Motor neuron (in vitro differentiated cells): ENCODE measurements at regions not wholly inside any gene's neighbourhood (a gene's known extent, or its start where the extent isn't known, plus 50 kb on each side); places are given as distances from the start of the nearest gene placed in this dataset.

ENCODE experiments used
- ATAC-seq, 8 experiments: fragments of 200-7000 bp; cut with Tn5 transposase; replicated peaks in 6 of 8; 2 replicates each; pipeline ENCODE4 v1.8.0; 2021; ENCODE audit warnings: mild to moderate bottlenecking in 8 of 8, moderate library complexity in 8 of 8
- H3K27ac ChIP-seq, 2 donors: fragments of 250-450 bp; sonication (Bioruptor Pico); 2 replicates each; pipeline ENCODE4 v1.9.0; 2021; ENCODE audit warnings: antibody characterized with exemption in 2 of 2, mild to moderate bottlenecking in 2 of 2, moderate library complexity in 1 of 2
- H3K4me1 ChIP-seq, 2 donors: fragments of 250-450 bp; sonication (Bioruptor Pico); replicated peaks in 1 of 2; 2 replicates each; pipeline ENCODE4 v1.6.1; 2021; ENCODE audit warnings: antibody characterized with exemption in 2 of 2, mild to moderate bottlenecking in 2 of 2, moderate library complexity in 1 of 2
- H3K4me3 ChIP-seq, 5 donors: fragments of 250-450 bp; sonication (Bioruptor Pico); 2 replicates each; pipeline ENCODE4 v1.9.0; 2021; ENCODE audit warnings: antibody characterized with exemption in 5 of 5, mild to moderate bottlenecking in 5 of 5, moderate library complexity in 4 of 5
- WGBS, 10 experiments: fragments of 450-650 bp; shearing (Covaris generic); methylation state at CpG; one replicate each; pipeline ENCODE4 v1.0.0; 2022; 5-methylcytosine and 5-hydroxymethylcytosine counted together
- in situ Hi-C, 9 experiments: fragments of 400-800 bp; cut with MboI; loops; one replicate each; pipeline ENCODE4 v1.15.0; 2021; ENCODE audit warnings: low sequenced_read_pairs in 9 of 9, low pct_unique_long_range_greater_than_20kb in 2 of 9; ENCODE audit not compliant: unreplicated experiment in 9 of 9

- no peak overlapping the region for H3K4me3 ChIP-seq
- peaks cover 0 to 8% of the 10 kb centered on the region in 2 donors for H3K4me1 ChIP-seq
- peak overlapping the region in 1 of 2 donors; percentile 44 for H3K27ac ChIP-seq
- peak; percentile 93 to 99 (median 97) for ATAC-seq
- 0 to 39% (median 2%) methylated on average over 1 to 7 of the region's 8 CpGs; no CpG with 5 or more reads in 2 of the 10 experiments for WGBS, 10 experiments
- in situ Hi-C loops = loop anchor here in 5 of 9 experiments (10.0 to 25.0 kb wide), 3 partner anchors 292 to 894 kb away; no protein-coding TSS in a partner anchor
Observed at GRCh38 chr1:29793101-29793546, 556.8 kb downstream of the PTPRU start.

- Histone ChIP-seq H3K27ac (no peak overlapping the region), H3K4me3 (no peak overlapping the region), H3K4me1 (peaks cover 0 to 8% of the 10 kb centered on the region in 2 donors)
- 50 to 83% (median 79%) methylated on average over 1 to 6 of the region's 6 CpGs; no CpG with 5 or more reads in 4 of the 10 experiments for WGBS, 10 experiments
- in situ Hi-C loops = loop anchor here in 5 of 9 experiments (10.0 to 25.0 kb wide), 3 partner anchors 295 to 897 kb away; no protein-coding TSS in a partner anchor
- no peak for ATAC-seq
Observed at GRCh38 chr1:29789910-29790247, 553.6 kb downstream of the PTPRU start.

GRCh38 chr1:29789221-29789909 lies 553.0 kb downstream of the PTPRU start:
- Histone ChIP-seq H3K4me3 (no peak overlapping the region), H3K27ac (no peak overlapping the region), H3K4me1 (peaks cover 0 to 8% of the 10 kb centered on the region in 2 donors)
- peak in 1 of 8 experiments; percentile 28 for ATAC-seq
- in situ Hi-C loops = loop anchor here in 4 of 9 experiments (25.0 kb wide), 2 partner anchors 298 to 898 kb away; no protein-coding TSS in a partner anchor
- WGBS, 10 experiments = 0 to 74% (median 60%) methylated on average over 1 to 10 of the region's 10 CpGs; no CpG with 5 or more reads in 2 of the 10 experiments

- 0 to 100% (median 78%) methylated on average over 1 to 9 of the region's 13 CpGs; no CpG with 5 or more reads in 3 of the 10 experiments for WGBS, 10 experiments
- ATAC-seq = no peak
- no peak overlapping the region for H3K4me3 ChIP-seq
- H3K27ac ChIP-seq = no peak overlapping the region
- in situ Hi-C loops = loop anchor here in 4 of 9 experiments (25.0 kb wide), 2 partner anchors 300 to 900 kb away; no protein-coding TSS in a partner anchor
- H3K4me1 ChIP-seq = no peaks in the 10 kb centered on the region
Observed at GRCh38 chr1:29786791-29787732, 550.7 kb downstream of the PTPRU start.

GRCh38 chr1:29786195-29786594 lies 549.9 kb downstream of the PTPRU start:
- H3K4me1 ChIP-seq = no peaks in the 10 kb centered on the region
- no peak for ATAC-seq
- no peak overlapping the region for H3K27ac ChIP-seq
- WGBS, 10 experiments = 0 to 100% (median 65%) methylated on average over 1 to 3 of the region's 4 CpGs; no CpG with 5 or more reads in 2 of the 10 experiments
- H3K4me3 ChIP-seq = no peak overlapping the region
- in situ Hi-C loops = loop anchor here in 4 of 9 experiments (25.0 kb wide), 2 partner anchors 301 to 901 kb away; no protein-coding TSS in a partner anchor

- WGBS, 10 experiments = 80 to 100% (median 100%) methylated on average over 1 of the region's 5 CpGs; no CpG with 5 or more reads in 7 of the 10 experiments
- in situ Hi-C loops = loop anchor here in 4 of 9 experiments (25.0 kb wide), 2 partner anchors 302 to 902 kb away; no protein-coding TSS in a partner anchor
Observed at GRCh38 chr1:29785554-29785953, 549.2 kb downstream of the PTPRU start.

GRCh38 chr1:29785137-29785527 lies 548.8 kb downstream of the PTPRU start:
- Histone ChIP-seq H3K27ac (no peak overlapping the region), H3K4me3 (no peak overlapping the region), H3K4me1 (no peaks in the 10 kb centered on the region)
- in situ Hi-C loops = loop anchor here in 4 of 9 experiments (25.0 kb wide), 2 partner anchors 302 to 902 kb away; no protein-coding TSS in a partner anchor
- no peak for ATAC-seq
- WGBS, 10 experiments = 35 to 100% (median 74%) methylated on average over 1 to 6 of the region's 7 CpGs; no CpG with 5 or more reads in 6 of the 10 experiments

More at GRCh38 chr1:29785554-29785953, 549.2 kb downstream of the PTPRU start:
- Histone ChIP-seq H3K27ac (no peak overlapping the region), H3K4me3 (no peak overlapping the region), H3K4me1 (no peaks in the 10 kb centered on the region)
- ATAC-seq = no peak

- in situ Hi-C loops = loop anchor here in 4 of 9 experiments (25.0 kb wide), 2 partner anchors 303 to 903 kb away; no protein-coding TSS in a partner anchor
- Histone ChIP-seq H3K27ac (no peak overlapping the region), H3K4me1 (no peaks in the 10 kb centered on the region), H3K4me3 (no peak overlapping the region)
- 33 to 100% (median 75%) methylated on average over 1 to 9 of the region's 10 CpGs; no CpG with 5 or more reads in 4 of the 10 experiments for WGBS, 10 experiments
- ATAC-seq = no peak
Observed at GRCh38 chr1:29784276-29785136, 548.2 kb downstream of the PTPRU start.

- no peak for ATAC-seq
- 0 to 100% (median 68%) methylated on average over 1 to 13 of the region's 17 CpGs for WGBS, 10 experiments
- in situ Hi-C loops = loop anchor here in 4 of 9 experiments (25.0 kb wide), 2 partner anchors 304 to 904 kb away; no protein-coding TSS in a partner anchor
- Histone ChIP-seq H3K27ac (no peak overlapping the region), H3K4me3 (no peak overlapping the region), H3K4me1 (no peaks in the 10 kb centered on the region)
Observed at GRCh38 chr1:29783508-29784275, 547.4 kb downstream of the PTPRU start.

GRCh38 chr1:29782846-29783507 lies 546.7 kb downstream of the PTPRU start:
- no peak overlapping the region for H3K27ac ChIP-seq
- 20 to 93% (median 62%) methylated on average over 1 to 6 of the region's 6 CpGs; no CpG with 5 or more reads in 2 of the 10 experiments for WGBS, 10 experiments
- in situ Hi-C loops = loop anchor here in 4 of 9 experiments (25.0 kb wide), 2 partner anchors 304 to 904 kb away; no protein-coding TSS in a partner anchor
- no peak overlapping the region for H3K4me3 ChIP-seq
- no peaks in the 10 kb centered on the region for H3K4me1 ChIP-seq
- no peak for ATAC-seq

GRCh38 chr1:29779146-29779545 lies 542.8 kb downstream of the PTPRU start:
- Histone ChIP-seq H3K27ac (no peak overlapping the region), H3K4me1 (no peaks in the 10 kb centered on the region), H3K4me3 (no peak overlapping the region)
- in situ Hi-C loops = loop anchor here in 4 of 9 experiments (25.0 kb wide), 2 partner anchors 308 to 908 kb away; no protein-coding TSS in a partner anchor
- WGBS, 10 experiments = 10 to 84% (median 66%) methylated on average over 1 to 5 of the region's 5 CpGs; no CpG with 5 or more reads in 3 of the 10 experiments
- ATAC-seq = no peak
